ENCODE measurements at regions not wholly inside any gene's neighbourhood (a gene's known extent, or its start where the extent isn't known, plus 50 kb on each side); places are given as distances from the start of the nearest gene placed in this dataset.

DNA sequence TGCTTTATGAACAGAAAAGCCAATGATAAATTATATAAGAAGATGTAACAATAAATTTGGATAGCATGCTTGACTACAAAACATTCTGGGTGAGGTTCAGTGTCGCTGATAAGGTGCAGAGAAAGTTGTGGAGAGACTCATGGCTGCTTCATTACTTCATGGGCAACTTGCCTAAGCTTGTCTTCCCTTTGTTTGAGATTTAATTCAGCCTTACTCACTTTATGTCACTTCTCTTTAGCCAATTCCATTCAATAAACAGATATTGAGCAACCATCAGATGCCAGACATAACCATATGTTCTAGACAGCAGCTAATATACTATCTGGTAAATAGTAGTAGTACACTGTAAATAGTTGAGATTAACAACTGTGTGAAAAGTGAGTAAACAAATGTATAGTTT lies 401.5 kb upstream of the FRG2C start:
- FAIRE-seq (no peak), ATAC-seq (no peak), DNase-seq (ENCODE audit: low read depth, low spot score) (no peak)
- Histone ChIP-seq H3K27ac (ENCODE audit: control insufficient read depth, insufficient read depth) (no peak overlapping the region), H3K36me3 (ENCODE audit: control insufficient read depth in 2 of 2, insufficient read depth in 2 of 2, low read length in 1 of 2) (no peaks in the 10 kb centered on the region), H3K9ac (ENCODE audit: control insufficient read depth, insufficient read depth, low read length) (no peak overlapping the region), H3K4me2 (ENCODE audit: control insufficient read depth, insufficient read depth) (no peak overlapping the region), H3K4me1 (ENCODE audit: control insufficient read depth, insufficient read depth, low read length) (no peaks in the 10 kb centered on the region), H3K9me3 (replicated peaks; ENCODE audit: control insufficient read depth, insufficient read depth, low read length) (no peaks in the 10 kb centered on the region), H4K20me1 (ENCODE audit: control insufficient read depth, insufficient read depth) (no peaks in the 10 kb centered on the region), H3K79me2 (ENCODE audit: control insufficient read depth, insufficient read depth, low read length) (no peaks in the 10 kb centered on the region), H2AFZ (ENCODE audit: control insufficient read depth, low read depth, low read length) (no peak overlapping the region), H3K4me3 (no peak overlapping the region), H3K27me3 (replicated peaks in 1 of 2; ENCODE audit: control insufficient read depth in 2 of 2, insufficient read depth in 2 of 2, low read length in 1 of 2) (no peaks in the 10 kb centered on the region)
- ChIA-PET SMC1A (ENCODE audit: uncharacterized antibody, unreplicated experiment) (interaction anchor here (0.6 kb wide), 1 partner anchor 116 kb away, joined by 3 read pairs; no protein-coding TSS in a partner anchor), RAD21 (ENCODE audit: unreplicated experiment) (no interaction called here), POLR2A (no interaction called here), CTCF (no interaction called here)
- in situ Hi-C loops (cut with MboI) (no loop called here), intact Hi-C loops (cut with micrococcal nuclease; ENCODE audit: unreplicated experiment) (no loop called here)
- 0% methylated on average over 1 of the region's 1 CpG for WGBS (ENCODE audit: insufficient coverage, insufficient replicate concordance, low lambda C conversion rate, missing lambda C conversion rate)
- no TSS peak for BruUV-seq (replicated peaks)
- TF ChIP-seq IRF4 (IDR thresholded peaks at IDR 0.05; ENCODE audit: low read depth, low read length) (no peak), BCL11A (IDR thresholded peaks at IDR 0.05; ENCODE audit: low read depth, low read length) (no peak), POLR2AphosphoS5 (IDR thresholded peaks at IDR 0.05; ENCODE audit: low read length) (no peak), SUZ12 (IDR thresholded peaks at IDR 0.05; ENCODE audit: unreplicated experiment) (no peak), SMC3 (IDR thresholded peaks at IDR 0.05; ENCODE audit: borderline replicate concordance, low read length) (no peak), ATF7 (IDR thresholded peaks at IDR 0.05; ENCODE audit: low read depth) (no peak), ESRRA (IDR thresholded peaks at IDR 0.05; ENCODE audit: low read length) (no peak), SPI1 (IDR thresholded peaks at IDR 0.05; ENCODE audit: borderline replicate concordance, insufficient read depth, low read depth, low read length) (no peak), IKZF1 (conservative IDR thresholded peaks at IDR 0.05) (no peak), ZNF622 (IDR thresholded peaks at IDR 0.05) (no peak), SREBF1 (IDR thresholded peaks at IDR 0.05; ENCODE audit: low read length) (no peak), BRCA1 (IDR thresholded peaks at IDR 0.05; ENCODE audit: low read depth, low read length) (no peak), HDAC6 (IDR thresholded peaks at IDR 0.05; ENCODE audit: unreplicated experiment) (no peak), SMARCA5 (IDR thresholded peaks at IDR 0.05) (no peak), RCOR1 (conservative IDR thresholded peaks at IDR 0.05; ENCODE audit: low read depth, low read length) (no peak)
- TF ChIP-seq, protein P1, sequence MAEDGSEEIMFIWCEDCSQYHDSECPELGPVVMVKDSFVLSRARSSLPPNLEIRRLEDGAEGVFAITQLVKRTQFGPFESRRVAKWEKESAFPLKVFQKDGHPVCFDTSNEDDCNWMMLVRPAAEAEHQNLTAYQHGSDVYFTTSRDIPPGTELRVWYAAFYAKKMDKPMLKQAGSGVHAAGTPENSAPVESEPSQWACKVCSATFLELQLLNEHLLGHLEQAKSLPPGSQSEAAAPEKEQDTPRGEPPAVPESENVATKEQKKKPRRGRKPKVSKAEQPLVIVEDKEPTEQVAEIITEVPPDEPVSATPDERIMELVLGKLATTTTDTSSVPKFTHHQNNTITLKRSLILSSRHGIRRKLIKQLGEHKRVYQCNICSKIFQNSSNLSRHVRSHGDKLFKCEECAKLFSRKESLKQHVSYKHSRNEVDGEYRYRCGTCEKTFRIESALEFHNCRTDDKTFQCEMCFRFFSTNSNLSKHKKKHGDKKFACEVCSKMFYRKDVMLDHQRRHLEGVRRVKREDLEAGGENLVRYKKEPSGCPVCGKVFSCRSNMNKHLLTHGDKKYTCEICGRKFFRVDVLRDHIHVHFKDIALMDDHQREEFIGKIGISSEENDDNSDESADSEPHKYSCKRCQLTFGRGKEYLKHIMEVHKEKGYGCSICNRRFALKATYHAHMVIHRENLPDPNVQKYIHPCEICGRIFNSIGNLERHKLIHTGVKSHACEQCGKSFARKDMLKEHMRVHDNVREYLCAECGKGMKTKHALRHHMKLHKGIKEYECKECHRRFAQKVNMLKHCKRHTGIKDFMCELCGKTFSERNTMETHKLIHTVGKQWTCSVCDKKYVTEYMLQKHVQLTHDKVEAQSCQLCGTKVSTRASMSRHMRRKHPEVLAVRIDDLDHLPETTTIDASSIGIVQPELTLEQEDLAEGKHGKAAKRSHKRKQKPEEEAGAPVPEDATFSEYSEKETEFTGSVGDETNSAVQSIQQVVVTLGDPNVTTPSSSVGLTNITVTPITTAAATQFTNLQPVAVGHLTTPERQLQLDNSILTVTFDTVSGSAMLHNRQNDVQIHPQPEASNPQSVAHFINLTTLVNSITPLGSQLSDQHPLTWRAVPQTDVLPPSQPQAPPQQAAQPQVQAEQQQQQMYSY (CRISPR knock-in tag; IDR thresholded peaks at IDR 0.05): no peak
- TF ChIP-seq, protein P2, sequence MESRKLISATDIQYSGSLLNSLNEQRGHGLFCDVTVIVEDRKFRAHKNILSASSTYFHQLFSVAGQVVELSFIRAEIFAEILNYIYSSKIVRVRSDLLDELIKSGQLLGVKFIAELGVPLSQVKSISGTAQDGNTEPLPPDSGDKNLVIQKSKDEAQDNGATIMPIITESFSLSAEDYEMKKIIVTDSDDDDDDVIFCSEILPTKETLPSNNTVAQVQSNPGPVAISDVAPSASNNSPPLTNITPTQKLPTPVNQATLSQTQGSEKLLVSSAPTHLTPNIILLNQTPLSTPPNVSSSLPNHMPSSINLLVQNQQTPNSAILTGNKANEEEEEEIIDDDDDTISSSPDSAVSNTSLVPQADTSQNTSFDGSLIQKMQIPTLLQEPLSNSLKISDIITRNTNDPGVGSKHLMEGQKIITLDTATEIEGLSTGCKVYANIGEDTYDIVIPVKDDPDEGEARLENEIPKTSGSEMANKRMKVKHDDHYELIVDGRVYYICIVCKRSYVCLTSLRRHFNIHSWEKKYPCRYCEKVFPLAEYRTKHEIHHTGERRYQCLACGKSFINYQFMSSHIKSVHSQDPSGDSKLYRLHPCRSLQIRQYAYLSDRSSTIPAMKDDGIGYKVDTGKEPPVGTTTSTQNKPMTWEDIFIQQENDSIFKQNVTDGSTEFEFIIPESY (IDR thresholded peaks at IDR 0.05): no peak
- TF ChIP-seq, protein P3, sequence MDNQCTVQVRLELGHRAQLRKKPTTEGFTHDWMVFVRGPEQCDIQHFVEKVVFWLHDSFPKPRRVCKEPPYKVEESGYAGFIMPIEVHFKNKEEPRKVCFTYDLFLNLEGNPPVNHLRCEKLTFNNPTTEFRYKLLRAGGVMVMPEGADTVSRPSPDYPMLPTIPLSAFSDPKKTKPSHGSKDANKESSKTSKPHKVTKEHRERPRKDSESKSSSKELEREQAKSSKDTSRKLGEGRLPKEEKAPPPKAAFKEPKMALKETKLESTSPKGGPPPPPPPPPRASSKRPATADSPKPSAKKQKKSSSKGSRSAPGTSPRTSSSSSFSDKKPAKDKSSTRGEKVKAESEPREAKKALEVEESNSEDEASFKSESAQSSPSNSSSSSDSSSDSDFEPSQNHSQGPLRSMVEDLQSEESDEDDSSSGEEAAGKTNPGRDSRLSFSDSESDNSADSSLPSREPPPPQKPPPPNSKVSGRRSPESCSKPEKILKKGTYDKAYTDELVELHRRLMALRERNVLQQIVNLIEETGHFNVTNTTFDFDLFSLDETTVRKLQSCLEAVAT (IDR thresholded peaks at IDR 0.05): no peak
- TF ChIP-seq, protein P4, sequence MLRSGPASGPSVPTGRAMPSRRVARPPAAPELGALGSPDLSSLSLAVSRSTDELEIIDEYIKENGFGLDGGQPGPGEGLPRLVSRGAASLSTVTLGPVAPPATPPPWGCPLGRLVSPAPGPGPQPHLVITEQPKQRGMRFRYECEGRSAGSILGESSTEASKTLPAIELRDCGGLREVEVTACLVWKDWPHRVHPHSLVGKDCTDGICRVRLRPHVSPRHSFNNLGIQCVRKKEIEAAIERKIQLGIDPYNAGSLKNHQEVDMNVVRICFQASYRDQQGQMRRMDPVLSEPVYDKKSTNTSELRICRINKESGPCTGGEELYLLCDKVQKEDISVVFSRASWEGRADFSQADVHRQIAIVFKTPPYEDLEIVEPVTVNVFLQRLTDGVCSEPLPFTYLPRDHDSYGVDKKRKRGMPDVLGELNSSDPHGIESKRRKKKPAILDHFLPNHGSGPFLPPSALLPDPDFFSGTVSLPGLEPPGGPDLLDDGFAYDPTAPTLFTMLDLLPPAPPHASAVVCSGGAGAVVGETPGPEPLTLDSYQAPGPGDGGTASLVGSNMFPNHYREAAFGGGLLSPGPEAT (IDR thresholded peaks at IDR 0.05; ENCODE audit: low read depth): no peak

Measured in GM12878 (cell line).